KOPT-K1 (cell line): ENCODE measurements at regions not wholly inside any gene's neighbourhood (a gene's known extent, or its start where the extent isn't known, plus 50 kb on each side); places are given as distances from the start of the nearest gene placed in this dataset.

Experiments
- H3K27ac ChIP-seq: fragments of 200-600 bp; sonication (generic); 2 replicates; pipeline ENCODE4 v1.5.1; 2016; ENCODE audit warnings: antibody characterized with exemption, mild to moderate bottlenecking, low read depth, low read length; ENCODE audit not compliant: poor library complexity, severe bottlenecking
- H3K36me3 ChIP-seq: fragments of 200-600 bp; sonication (generic); 2 replicates; pipeline ENCODE4 v1.5.1; 2017; ENCODE audit warnings: antibody characterized with exemption, mild to moderate bottlenecking, low read length, moderate library complexity; ENCODE audit not compliant: insufficient read depth
- H3K9me3 ChIP-seq: fragments of 200-600 bp; sonication (generic); 2 replicates; pipeline ENCODE4 v1.5.1; 2017; ENCODE audit warnings: antibody characterized with exemption, low read length, mild to moderate bottlenecking; ENCODE audit not compliant: insufficient read depth, poor library complexity, severe bottlenecking

DNA sequence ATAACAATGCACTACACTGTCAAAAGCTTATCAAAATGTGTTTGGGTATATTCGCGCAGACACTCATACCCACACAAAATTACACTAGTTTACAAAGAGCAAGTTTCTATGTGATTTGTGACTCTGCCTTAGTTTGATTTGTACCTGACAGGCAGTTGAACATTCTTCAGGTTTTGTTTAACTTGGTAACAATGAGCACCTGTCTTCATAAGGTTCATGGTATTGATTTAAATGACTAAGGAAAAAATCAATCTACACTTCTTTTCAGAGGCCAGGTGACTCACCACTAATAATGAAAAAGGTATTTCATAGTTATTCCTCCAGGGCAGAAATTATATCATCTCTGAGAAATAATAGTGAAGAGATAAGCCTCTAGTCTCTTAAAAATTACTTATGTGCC, 1114.6 kb upstream of the AGA start:
- H3K27ac ChIP-seq: no peak overlapping the region
- no peaks in the 10 kb centered on the region for H3K9me3 ChIP-seq

DNA sequence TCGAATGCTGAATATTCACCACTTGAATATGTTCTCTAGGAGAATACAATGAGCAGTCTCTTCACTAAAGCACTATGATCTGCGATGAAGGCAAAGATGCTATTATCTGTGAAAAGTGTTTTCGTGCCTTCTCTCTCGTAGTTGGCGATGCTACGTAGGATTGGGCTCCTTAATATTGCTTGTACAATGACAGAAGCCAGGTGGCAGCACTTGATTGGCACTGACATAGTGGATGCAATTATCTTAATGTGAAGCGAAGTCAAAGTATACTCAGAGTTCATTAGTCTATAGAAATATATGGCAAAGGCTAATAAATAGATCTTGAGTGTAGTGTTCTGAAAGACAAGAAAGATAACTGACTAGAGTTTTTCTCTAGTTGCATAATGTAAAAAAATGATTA, 1135.7 kb upstream of the AGA start:
- Histone ChIP-seq H3K36me3 (no peaks in the 10 kb centered on the region), H3K9me3 (no peaks in the 10 kb centered on the region), H3K27ac (no peak overlapping the region)

More for the DNA sequence above, 1114.6 kb upstream of the AGA start:
- H3K36me3 ChIP-seq: no peaks in the 10 kb centered on the region

DNA sequence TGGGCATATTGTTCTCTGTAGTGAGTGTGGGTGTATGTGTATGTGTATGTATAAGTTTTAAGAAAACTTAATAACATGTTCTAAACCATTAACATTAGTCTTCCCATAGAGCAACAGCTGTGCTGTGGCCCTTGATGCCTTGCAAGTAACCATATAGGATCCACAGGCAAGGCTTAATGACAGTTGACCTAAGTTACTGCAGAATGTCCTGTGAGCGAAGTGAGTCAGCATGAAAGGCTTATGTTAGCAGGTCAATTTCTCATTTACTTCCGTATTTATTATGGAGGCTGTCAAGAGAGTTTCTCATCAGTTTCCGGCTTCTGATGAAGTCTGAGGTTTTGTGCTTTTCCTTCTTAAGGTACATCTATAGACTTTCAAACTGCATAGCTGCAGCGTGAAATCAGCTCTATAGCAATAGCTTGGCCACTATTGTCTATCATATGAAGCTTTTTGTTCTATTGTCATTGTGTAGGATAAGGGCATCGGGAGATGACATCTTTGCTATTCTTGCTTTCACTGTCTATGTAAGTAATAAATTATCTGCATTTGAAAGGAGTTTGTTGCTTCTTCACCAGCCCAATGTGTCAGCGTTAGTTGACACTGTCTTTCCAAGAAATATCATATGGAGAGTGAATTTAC, 1153.4 kb upstream of the AGA start:
- H3K27ac ChIP-seq: no peak overlapping the region
- no peaks in the 10 kb centered on the region for H3K36me3 ChIP-seq
- no peaks in the 10 kb centered on the region for H3K9me3 ChIP-seq

DNA sequence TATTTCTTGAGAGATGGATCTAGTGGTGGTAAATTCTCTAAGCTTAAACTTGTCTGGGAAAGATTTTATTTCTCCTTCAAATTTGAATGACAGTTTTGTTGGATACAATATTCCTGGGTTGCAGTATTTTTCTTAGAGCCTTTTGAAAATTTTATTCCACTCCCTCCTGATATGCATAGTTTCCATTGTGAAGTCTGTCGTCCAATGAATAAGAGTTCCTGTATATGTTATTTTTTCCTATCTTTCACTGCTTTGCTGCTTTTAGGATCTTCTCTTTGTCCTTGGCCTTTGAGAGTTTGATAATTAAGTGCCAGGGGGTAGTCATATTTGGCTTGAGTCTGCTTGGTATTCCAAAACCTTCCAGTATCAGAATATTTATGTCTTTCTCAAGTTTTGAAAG, 1156.4 kb upstream of the AGA start:
- H3K9me3 ChIP-seq: no peaks in the 10 kb centered on the region
- no peak overlapping the region for H3K27ac ChIP-seq
- H3K36me3 ChIP-seq: no peaks in the 10 kb centered on the region

DNA sequence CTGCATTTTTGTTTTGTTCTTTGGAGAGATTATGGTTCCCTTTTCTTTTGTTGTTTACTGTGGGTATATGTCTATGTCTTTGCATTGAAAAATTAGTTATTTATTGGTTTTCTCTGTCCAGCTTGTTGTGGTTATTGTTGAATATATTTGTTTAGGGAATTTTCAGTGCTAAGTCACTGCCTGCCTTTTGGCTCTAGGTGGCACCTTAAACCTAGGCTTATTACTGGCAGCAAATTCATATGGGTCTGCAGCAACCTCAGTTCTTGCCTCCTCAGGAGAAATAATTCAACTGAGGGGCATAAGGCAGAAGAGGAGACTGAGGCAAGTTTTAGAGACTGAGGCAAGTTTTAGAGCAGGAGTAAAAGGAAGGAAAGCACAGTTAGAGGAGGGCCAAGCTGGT, 1157.3 kb upstream of the AGA start:
- no peaks in the 10 kb centered on the region for H3K9me3 ChIP-seq
- no peak overlapping the region for H3K27ac ChIP-seq
- H3K36me3 ChIP-seq: no peaks in the 10 kb centered on the region

DNA sequence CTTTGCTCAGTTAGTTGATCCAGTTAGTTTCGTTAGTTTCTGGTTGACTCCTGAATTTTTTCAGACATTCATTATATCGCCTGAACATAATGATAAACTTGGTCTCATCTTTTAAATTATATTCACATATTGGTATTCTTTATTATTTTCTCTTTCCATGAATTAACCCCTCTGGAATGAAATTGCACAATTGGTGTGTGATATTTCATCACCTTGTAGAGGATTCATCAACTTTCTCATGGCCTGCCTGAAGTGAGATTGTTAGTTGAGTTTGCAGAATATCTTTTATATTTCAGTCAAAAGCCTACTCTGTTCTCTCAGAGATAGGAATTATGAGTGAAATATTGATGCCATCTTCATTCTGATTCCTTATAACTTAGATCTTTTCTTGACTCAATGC, 1160.6 kb upstream of the AGA start:
- Histone ChIP-seq H3K27ac (no peak overlapping the region), H3K36me3 (no peaks in the 10 kb centered on the region), H3K9me3 (no peaks in the 10 kb centered on the region)

DNA sequence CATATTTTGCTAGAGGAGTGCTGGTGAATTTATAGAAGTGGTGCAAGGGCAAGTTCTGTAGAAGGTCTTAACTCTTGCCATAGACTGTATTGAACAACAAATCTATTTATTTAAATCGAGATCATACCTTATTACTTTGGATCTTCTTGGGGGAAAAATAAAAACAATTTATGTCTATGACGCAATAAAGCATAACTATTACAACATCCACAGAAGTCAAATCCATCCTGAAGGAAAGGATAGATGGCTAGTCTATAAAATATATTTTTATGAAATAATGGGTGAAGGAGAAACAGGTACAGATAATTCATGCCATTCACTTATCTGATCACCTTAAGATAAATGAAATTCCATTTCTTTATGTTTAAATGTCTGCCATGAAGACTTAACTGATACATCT, 1168.8 kb upstream of the AGA start:
- no peaks in the 10 kb centered on the region for H3K9me3 ChIP-seq
- no peak overlapping the region for H3K27ac ChIP-seq
- H3K36me3 ChIP-seq: no peaks in the 10 kb centered on the region

DNA sequence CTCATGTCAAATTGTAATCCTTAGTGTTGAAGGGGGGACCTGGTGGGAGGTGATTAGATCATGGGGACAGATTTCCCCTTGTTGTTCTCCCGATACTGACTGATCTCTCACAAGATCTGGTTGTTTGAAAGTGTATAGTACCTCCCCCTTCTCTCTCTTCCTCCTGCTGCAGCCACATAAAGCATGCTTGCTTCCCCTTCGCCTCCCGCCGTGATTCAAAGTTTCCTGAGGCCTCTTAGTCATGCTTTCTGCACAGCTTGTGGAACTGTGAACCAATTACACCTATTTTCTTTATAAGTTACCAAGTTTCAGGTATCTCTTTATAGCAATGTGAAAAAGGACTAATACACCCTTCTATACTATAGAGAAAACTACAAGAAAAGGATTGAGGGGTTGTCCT, 1170.5 kb upstream of the AGA start:
- Histone ChIP-seq H3K36me3 (no peaks in the 10 kb centered on the region), H3K27ac (no peak overlapping the region), H3K9me3 (no peaks in the 10 kb centered on the region)

DNA sequence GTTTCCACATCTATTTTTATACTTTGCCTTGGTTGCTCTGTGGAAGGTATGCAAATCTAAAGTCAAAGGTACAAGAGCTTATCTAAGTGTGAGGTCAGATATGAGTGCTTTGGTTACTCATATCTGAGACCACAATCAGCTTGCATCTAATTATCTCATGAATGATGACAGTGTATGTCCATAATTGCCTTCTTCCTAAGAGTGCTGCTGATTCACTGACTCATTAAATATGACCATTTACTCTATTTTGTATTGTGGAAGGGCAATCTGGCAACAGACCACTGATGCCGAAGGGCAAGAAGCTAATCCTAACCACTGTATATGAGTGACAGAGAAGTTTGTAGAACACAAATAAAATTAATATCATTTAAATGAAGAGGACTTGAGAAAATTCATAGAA, 1190.2 kb upstream of the AGA start:
- no peaks in the 10 kb centered on the region for H3K9me3 ChIP-seq
- H3K27ac ChIP-seq: no peak overlapping the region
- H3K36me3 ChIP-seq: no peaks in the 10 kb centered on the region

DNA sequence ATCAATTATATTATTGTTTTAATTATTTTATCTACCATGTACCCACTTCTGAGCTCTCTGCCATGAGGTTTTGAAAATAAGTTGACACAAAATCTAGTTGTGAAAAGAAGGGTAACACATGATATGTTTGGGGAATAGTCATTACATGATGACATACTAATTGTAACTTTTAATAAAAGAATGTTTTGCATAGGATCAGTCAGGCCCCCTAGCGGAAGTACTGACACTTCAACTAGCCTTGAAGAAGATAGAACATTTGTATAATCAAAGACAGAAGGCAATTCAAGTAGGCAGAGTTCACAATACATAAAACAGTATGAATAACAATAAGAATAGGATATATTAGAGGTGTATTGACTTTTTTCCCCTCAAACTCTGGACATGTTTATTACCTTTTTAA, 1191.0 kb upstream of the AGA start:
- Histone ChIP-seq H3K9me3 (no peaks in the 10 kb centered on the region), H3K36me3 (no peaks in the 10 kb centered on the region), H3K27ac (no peak overlapping the region)

DNA sequence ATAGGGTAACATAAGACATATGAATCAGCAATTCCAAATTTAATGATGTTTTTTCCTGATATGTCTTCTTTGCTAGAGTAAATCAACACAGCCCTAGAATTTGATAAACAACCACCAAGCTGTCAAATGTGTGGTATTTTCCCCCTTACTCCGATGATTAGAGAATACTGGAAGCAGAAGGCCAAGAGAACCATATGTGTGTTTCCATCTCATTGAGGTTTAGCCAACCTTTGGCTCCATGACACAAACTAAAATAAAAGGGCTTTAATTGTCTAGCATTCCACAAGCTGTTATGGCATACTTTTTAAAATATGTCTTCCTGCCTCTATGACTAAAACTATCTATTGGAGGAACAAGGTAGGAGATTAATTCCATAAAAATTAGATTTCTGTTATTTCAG, 1222.4 kb upstream of the AGA start:
- Histone ChIP-seq H3K36me3 (no peaks in the 10 kb centered on the region), H3K9me3 (no peaks in the 10 kb centered on the region), H3K27ac (no peak overlapping the region)

DNA sequence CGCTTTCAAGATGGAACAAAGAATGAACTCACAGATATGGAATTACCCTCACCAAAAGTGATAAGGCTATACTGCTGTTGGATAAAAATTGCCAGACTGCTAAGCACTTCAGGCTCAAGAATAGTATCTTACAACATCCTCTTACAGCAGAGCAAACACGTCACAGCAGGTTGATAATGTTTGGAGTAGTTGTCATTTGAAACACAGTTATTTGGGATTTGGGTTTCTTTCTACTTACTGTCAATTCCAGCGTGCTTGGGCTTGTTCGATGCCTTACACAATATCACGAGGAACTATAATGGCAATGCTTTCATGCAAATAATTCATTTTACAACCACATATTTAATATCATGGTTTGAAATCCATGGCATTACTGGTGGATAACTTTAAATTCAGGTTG, 1223.7 kb upstream of the AGA start:
- no peaks in the 10 kb centered on the region for H3K36me3 ChIP-seq
- H3K9me3 ChIP-seq: no peaks in the 10 kb centered on the region
- H3K27ac ChIP-seq: no peak overlapping the region

DNA sequence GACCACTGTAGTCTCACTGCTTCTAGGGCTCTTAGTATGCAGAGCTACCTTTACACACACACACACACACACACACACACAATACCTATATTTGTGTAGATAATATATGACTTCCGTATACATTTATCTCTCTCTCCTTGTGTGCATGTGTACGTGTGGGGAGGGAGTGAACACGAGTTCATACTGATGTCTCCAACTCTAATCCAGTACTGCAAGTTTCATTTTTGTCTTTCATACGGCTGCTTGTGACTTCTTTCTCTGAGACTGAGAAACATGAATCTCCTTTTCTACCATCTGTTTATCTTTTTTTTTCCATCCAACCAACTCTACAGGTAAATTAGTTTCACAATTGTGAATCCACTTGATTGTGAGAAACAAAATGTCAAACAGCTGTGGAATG, 1229.5 kb upstream of the AGA start:
- H3K9me3 ChIP-seq: no peaks in the 10 kb centered on the region
- H3K36me3 ChIP-seq: no peaks in the 10 kb centered on the region
- no peak overlapping the region for H3K27ac ChIP-seq

DNA sequence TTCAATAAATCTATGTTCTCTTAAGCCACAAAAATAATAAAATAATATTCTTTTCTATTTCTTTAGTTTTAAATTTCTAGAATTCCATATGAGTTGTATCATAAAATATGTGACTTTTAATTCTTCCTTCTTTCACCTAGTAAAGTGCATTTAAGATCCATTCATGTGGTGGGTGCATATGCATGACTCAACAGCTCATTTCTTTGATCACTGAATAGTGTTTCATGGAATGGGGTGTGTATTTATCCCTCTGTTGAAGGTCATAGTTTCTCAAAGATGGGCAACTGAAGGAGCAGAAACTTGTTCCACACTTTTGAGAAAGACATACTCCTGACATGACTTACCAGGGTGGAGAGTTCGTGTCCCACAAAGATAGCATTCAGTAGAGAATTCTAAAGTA, 1230.3 kb upstream of the AGA start:
- H3K9me3 ChIP-seq: no peaks in the 10 kb centered on the region
- H3K36me3 ChIP-seq: no peaks in the 10 kb centered on the region
- no peak overlapping the region for H3K27ac ChIP-seq

DNA sequence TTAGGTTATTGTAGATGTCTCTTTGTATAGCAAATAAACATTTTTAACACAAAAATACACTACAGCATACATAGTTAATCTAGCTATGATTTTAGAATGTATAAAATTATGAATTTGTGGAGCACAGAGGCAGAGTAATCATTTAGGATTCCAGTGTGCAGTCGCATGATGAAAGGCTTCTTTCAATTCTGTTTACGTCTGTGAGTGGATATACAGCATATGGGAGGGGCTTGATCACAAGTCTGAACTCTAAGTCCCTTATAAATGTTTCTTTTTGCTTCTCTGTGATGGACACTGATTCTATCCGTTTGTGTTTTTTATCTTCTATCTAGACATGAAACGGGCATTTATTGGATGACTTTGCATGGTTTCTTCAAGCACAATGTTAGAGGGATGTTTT, 1239.6 kb upstream of the AGA start:
- Histone ChIP-seq H3K36me3 (no peaks in the 10 kb centered on the region), H3K9me3 (no peaks in the 10 kb centered on the region), H3K27ac (no peak overlapping the region)

DNA sequence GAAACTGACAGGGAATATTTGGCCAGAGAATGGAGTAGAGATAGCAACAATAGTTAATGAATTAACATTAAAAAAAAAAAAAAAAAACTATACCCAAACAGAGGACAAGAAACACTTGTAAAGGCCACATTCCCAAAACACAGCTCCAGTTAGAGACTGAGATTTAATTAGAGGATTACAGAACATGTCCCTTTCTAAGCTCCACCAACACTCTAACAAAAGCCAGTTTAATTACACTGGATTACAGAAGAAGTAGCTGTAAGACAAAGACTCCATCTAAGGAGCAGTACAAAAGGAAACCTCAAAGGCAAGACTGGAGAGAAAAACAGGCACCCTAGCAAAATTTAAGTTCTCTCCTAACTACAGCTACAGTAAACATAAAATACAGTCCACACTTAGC, 1247.7 kb upstream of the AGA start:
- no peak overlapping the region for H3K27ac ChIP-seq
- no peaks in the 10 kb centered on the region for H3K9me3 ChIP-seq
- no peaks in the 10 kb centered on the region for H3K36me3 ChIP-seq

DNA sequence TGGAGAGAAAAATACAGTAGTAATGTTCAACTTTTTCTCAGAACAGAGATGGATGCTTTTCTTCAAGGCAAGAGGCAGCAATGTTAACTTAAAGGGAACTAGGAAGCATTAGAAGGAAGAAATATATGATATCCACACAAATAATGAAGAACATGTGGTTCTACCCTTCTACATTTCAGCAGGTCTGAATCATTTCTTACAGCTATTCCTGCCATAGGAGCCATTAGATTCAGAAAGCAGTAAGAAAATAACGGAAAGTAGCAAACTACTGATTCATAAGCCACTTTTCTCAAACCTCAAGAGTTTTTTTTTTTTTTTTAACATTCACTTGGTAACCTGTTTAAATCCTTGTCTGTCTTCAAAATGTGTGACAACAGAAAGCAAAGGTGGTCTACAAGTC, 1251.6 kb upstream of the AGA start:
- H3K9me3 ChIP-seq: no peaks in the 10 kb centered on the region
- H3K36me3 ChIP-seq: no peaks in the 10 kb centered on the region
- H3K27ac ChIP-seq: no peak overlapping the region
